HG02852 (cell line): ENCODE measurements at regions not wholly inside any gene's neighbourhood (a gene's known extent, or its start where the extent isn't known, plus 50 kb on each side); places are given as distances from the start of the nearest gene placed in this dataset.
A peak's percentile ranks its signal among the peaks of the same experiment; 100 is the strongest.

ENCODE experiments used
- ATAC-seq: cut with Tn5 transposase; IDR thresholded peaks from one replicate; pipeline ENCODE4 v1.9.1; 2021; ENCODE audit warnings: mild to moderate bottlenecking, moderate library complexity; ENCODE audit not compliant: unreplicated experiment

GRCh38 chr14:31943217-31943799, 133.8 kb upstream of the ARHGAP5 start:
- no peak for ATAC-seq

DNA sequence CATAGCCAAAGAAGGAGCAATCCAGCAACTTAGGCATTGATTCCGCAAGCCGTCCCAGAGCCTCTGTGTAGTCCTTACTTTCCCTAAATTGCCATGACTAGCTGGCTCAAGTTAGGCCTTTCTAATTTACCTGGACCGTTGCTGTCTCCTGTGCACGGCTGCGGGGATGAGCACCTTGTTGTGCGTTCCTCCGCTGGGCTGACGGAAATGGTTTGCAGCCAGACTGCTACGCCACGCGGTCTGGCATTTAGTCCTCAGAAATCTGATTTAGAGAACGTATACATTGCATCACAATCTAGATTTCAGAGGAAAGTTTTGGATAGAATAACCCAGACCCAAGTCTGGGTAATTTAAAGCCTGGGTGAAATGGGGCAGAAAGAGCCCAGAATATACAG, 133.2 kb upstream of the ARHGAP5 start:
- no peak for ATAC-seq

GRCh38 chr14:31944256-31945073, 132.6 kb upstream of the ARHGAP5 start:
- no peak for ATAC-seq

- peak; percentile 75 for ATAC-seq
Observed at GRCh38 chr14:31945074-31945613, 132.0 kb upstream of the ARHGAP5 start.

DNA sequence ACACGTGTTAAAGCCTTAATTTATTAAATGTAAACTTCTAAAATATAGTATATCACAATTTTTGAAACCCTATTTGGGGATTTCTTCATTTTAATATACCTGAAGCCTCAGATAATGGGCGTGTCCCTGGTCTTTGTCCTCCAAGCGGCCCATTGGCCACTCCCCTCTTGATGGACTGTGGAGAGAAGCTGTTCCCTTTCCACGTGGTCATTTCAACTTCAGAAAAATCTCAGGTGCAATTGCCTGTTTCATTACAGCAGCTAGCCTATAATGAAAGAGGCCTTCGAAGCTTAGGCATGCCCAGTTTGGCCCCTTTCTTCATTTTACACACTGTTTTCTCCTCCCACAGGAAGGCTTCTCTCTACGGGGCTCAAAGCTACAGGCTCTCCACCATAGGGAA, 131.4 kb upstream of the ARHGAP5 start:
- ATAC-seq = no peak

DNA sequence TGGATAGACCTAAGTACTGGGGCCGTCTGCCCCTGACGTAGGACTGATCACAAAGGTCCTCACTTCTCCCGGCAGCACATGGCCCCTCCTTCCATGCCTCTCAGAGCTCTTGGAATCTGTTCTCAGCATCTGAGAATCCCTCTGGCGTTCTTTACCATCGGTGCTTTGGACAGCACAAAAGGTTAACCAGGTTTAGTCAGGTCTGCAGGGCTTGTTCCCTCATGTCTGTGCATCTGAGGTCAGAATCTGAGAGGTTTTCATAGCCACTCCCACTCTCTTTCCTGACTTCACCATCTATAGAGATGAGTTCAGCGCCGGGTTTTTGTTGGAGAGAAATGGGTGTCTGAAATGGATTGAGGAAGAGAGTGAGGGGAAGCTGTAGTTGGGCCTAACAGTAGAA, 130.0 kb upstream of the ARHGAP5 start:
- no peak for ATAC-seq

GRCh38 chr14:31947680-31948595, 129.2 kb upstream of the ARHGAP5 start:
- no peak for ATAC-seq

- ATAC-seq = no peak
Observed at GRCh38 chr14:31949709-31950108, 127.4 kb upstream of the ARHGAP5 start.

- no peak for ATAC-seq
Observed at GRCh38 chr14:31950331-31950730, 126.8 kb upstream of the ARHGAP5 start.

DNA sequence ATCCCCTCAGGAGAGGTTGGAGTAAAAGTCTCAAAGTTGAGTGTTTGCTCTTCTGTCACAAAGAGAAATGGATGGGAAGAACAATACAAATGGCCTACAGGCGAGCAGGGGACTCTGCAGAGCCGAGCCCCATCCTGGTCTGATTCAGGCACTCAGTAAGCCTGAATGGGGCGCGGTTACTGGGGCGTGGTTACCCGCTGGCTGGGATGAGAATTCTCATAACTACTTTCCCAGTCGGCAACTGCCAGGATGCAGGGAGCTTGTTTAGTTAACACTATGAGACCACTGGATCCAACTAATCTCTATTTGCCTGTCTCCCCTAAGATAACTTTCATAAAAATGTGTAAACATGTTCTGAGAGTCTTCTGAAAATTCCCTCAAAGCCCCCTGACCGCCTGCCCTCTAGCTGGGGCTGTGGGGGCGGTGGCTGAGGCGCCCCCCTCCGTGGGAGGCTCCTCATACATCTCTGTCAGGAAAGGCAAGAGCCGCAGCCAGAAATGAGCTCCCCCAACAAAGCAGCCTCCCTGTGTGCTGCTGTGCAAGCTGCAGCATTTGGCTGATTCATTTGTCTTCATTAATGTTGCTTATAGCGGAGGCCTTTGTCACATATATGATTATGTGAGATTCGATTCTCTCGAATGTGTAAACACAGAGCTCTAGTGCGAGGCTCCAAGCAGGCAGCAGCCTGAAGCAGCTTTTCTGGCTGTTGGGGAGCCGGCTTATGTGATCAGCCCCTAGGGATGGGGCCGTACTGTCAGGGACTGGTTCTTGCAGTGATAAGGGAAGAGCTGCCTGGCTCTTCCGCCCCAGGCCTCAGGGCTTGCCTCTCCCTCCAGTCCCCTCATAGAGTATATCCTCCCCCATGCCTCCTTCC, 126.1 kb upstream of the ARHGAP5 start:
- ATAC-seq = no peak

GRCh38 chr14:31951638-31951964, 125.5 kb upstream of the ARHGAP5 start:
- ATAC-seq = no peak

- no peak for ATAC-seq
Observed at GRCh38 chr14:31952573-31952972, 124.5 kb upstream of the ARHGAP5 start.

- no peak for ATAC-seq
Observed at GRCh38 chr14:31953210-31953609, 123.9 kb upstream of the ARHGAP5 start.

GRCh38 chr14:31954991-31955390, 122.1 kb upstream of the ARHGAP5 start:
- no peak for ATAC-seq

GRCh38 chr14:31955936-31956579, 121.0 kb upstream of the ARHGAP5 start:
- ATAC-seq = no peak

DNA sequence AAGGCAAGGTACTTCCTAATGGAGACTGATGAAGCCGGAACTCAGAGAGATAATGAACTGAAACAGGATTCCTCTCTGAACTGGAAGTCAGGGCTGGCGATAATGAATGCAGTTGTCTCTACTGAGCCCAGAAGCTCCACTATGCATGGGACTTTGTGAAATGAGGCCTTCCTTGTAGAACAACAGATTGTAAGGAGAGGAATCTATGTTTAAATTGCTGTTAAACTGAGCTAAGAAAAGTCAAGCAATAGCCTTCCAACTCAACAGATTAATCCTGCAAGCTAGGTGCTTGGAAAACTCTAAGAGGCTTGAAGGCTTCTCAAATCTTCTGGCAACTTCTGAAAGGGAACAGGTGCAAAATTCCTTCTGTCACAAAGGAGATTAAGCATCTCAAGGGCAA, 119.5 kb upstream of the ARHGAP5 start:
- ATAC-seq = no peak

DNA sequence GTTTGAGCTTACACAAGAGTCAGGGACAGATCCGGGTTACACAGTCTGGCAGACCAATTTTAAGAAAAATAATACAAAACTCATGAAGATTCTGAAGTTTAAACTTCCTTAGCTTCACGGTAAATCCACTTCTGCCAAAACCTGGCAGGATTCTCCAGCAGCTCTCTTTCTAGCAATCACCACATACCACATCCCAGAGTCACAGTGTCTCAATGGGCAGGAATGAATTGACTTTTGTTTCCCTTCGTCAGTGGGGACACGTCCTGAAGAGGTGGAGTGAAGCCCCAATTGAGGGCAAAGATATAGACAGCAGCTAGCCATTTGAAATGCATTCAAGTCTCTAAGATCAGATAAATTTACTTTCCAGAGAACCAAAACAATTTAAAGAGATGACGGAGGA, 117.1 kb upstream of the ARHGAP5 start:
- ATAC-seq = no peak

DNA sequence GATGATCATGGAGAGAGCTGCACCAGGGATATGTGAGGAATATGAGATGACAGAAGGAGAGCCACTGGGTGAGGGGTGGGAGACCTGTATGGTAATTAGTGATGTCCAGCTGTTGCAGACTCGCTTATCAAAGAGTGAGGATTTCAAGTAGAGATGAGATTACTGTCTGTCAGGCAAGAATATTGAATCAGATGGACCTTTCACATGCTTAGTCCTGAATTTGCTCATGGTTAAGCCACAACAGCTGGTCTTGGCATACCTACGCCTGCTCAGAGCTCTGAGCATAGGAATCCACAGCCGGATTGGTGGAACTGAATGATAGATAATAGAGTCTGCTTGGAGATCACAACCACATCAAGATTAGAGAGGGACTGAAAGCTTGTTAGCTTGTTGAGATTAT, 115.2 kb upstream of the ARHGAP5 start:
- ATAC-seq = no peak

DNA sequence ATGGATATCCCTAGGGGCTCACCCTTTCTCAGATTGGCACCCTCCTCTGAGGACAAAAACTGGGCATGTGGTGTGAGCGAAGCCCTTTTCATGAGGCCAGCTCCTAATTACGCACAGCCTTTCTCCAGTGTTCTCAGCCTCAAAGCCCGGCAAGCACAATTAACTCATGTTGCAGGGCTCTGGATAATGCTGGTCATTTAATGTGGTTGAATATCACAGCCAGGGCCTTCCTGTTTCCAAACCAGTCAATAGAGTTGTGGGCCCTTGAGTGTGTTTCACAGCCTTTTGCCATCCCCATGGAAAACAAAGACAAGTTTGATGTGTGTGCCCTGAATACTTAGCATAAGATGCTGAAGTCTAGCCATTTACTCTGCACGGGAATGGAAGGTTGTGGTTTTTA, 114.2 kb upstream of the ARHGAP5 start:
- no peak for ATAC-seq

DNA sequence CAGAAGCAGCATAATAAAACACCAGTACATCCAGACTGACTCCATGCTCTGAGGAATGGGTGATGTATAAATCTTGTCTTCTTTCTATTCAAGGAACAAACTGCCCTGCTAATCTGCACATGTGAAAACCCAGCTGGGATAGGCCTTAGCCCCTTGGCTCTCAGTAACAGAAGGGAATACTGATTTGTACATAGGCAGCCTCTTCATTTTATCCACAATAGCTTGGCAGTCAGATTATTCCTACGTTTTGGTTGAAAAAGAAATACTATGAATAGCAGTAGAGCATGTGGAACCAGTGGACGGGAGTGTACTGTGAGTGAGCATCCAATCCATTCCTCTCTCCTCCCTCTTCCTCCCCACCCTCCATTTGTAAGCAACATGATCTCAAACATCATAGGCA, 113.5 kb upstream of the ARHGAP5 start:
- ATAC-seq = no peak
